ENCODE measurements at regions not wholly inside any gene's neighbourhood (a gene's known extent, or its start where the extent isn't known, plus 50 kb on each side); places are given as distances from the start of the nearest gene placed in this dataset.
A peak's percentile ranks its signal among the peaks of the same experiment; 100 is the strongest.
"Not testable (repeated sequence)": the region's sequence is repeated elsewhere in the genome, so short reads cannot be mapped to it uniquely, and the experiment has no call there.

- Histone ChIP-seq H3K27ac (no peak overlapping the region), H3K27me3 (replicated peaks; ENCODE audit: insufficient read depth) (no peaks in the 10 kb centered on the region), H3K36me3 (no peaks in the 10 kb centered on the region), H3K9me3 (no peaks in the 10 kb centered on the region), H3K4me1 (replicated peaks) (no peaks in the 10 kb centered on the region), H3K4me3 (no peak overlapping the region)
- DNase-seq (ENCODE audit: low spot score), result peak; percentile 71
- intact Hi-C loops (cut with DNase I), result no loop called here
- WGBS, result 23% methylated on average over 3 of the region's 3 CpGs
- TF ChIP-seq POLR2AphosphoS5 (IDR thresholded peaks at IDR 0.05) (peak; percentile 35), POLR2A (IDR thresholded peaks at IDR 0.05) (no peak)
Observed at GRCh38 chr20:55135923-55136322, 660.5 kb downstream of the DOK5 start.

- Histone ChIP-seq H3K27me3 (replicated peaks; ENCODE audit: insufficient read depth) (no peaks in the 10 kb centered on the region), H3K36me3 (no peaks in the 10 kb centered on the region), H3K4me3 (no peak overlapping the region), H3K9me3 (no peaks in the 10 kb centered on the region), H3K27ac (no peak overlapping the region), H3K4me1 (replicated peaks) (no peaks in the 10 kb centered on the region)
- DNase-seq (ENCODE audit: low spot score), result no peak
- no peak for TF ChIP-seq POLR2A (IDR thresholded peaks at IDR 0.05)
- TF ChIP-seq CTCF (IDR thresholded peaks at IDR 0.05), result no peak
- TF ChIP-seq POLR2AphosphoS5 (IDR thresholded peaks at IDR 0.05), result no peak
- intact Hi-C loops (cut with DNase I), result no loop called here
- 86% methylated on average over 7 of the region's 7 CpGs for WGBS
Observed at GRCh38 chr20:55132523-55132922, 657.1 kb downstream of the DOK5 start.

GRCh38 chr20:55117577-55117976 is 642.2 kb downstream of the DOK5 start:
- H3K9me3 ChIP-seq; H3K4me1 ChIP-seq (replicated peaks); H3K27me3 ChIP-seq (replicated peaks; ENCODE audit: insufficient read depth); H3K27ac ChIP-seq; H3K4me3 ChIP-seq; H3K36me3 ChIP-seq; intact Hi-C loops (cut with DNase I): not testable (repeated sequence)
- WGBS, result 43% methylated on average over 4 of the region's 4 CpGs
- DNase-seq (ENCODE audit: low spot score), result peak; percentile 23

GRCh38 chr20:55116598-55116997 is 641.2 kb downstream of the DOK5 start:
- DNase-seq (ENCODE audit: low spot score), result no peak
- TF ChIP-seq CTCF (IDR thresholded peaks at IDR 0.05) (no peak), POLR2AphosphoS5 (IDR thresholded peaks at IDR 0.05) (no peak), POLR2A (IDR thresholded peaks at IDR 0.05) (no peak)
- WGBS, result 82% methylated on average over 4 of the region's 4 CpGs
- intact Hi-C loops (cut with DNase I), result no loop called here
- H3K9me3 ChIP-seq, result no peaks in the 10 kb centered on the region
- no peak overlapping the region for H3K4me3 ChIP-seq
- H3K27ac ChIP-seq, result no peak overlapping the region
- H3K4me1 ChIP-seq (replicated peaks), result no peaks in the 10 kb centered on the region
- H3K27me3 ChIP-seq (replicated peaks; ENCODE audit: insufficient read depth), result no peaks in the 10 kb centered on the region
- H3K36me3 ChIP-seq, result no peaks in the 10 kb centered on the region

GRCh38 chr20:55103188-55103587 is 627.8 kb downstream of the DOK5 start:
- DNase-seq (ENCODE audit: low spot score), result no peak
- Histone ChIP-seq H3K36me3 (no peaks in the 10 kb centered on the region), H3K4me1 (replicated peaks) (no peaks in the 10 kb centered on the region), H3K27ac (no peak overlapping the region), H3K27me3 (replicated peaks; ENCODE audit: insufficient read depth) (no peaks in the 10 kb centered on the region), H3K9me3 (no peaks in the 10 kb centered on the region), H3K4me3 (no peak overlapping the region)
- TF ChIP-seq CTCF (IDR thresholded peaks at IDR 0.05) (no peak), POLR2A (IDR thresholded peaks at IDR 0.05) (no peak), POLR2AphosphoS5 (IDR thresholded peaks at IDR 0.05) (no peak)
- 39% methylated on average over 2 of the region's 2 CpGs for WGBS
- intact Hi-C loops (cut with DNase I), result no loop called here

- H3K4me3 ChIP-seq, result no peak overlapping the region
- H3K36me3 ChIP-seq, result no peaks in the 10 kb centered on the region
- no peak overlapping the region for H3K27ac ChIP-seq
- no peaks in the 10 kb centered on the region for H3K27me3 ChIP-seq (replicated peaks; ENCODE audit: insufficient read depth)
- TF ChIP-seq POLR2AphosphoS5 (IDR thresholded peaks at IDR 0.05), result no peak
- no peak for TF ChIP-seq CTCF (IDR thresholded peaks at IDR 0.05)
- no peak for TF ChIP-seq POLR2A (IDR thresholded peaks at IDR 0.05)
- WGBS, result 93% methylated on average over 2 of the region's 2 CpGs
- no peak for DNase-seq (ENCODE audit: low spot score)
- H3K9me3 ChIP-seq, result no peaks in the 10 kb centered on the region
- H3K4me1 ChIP-seq (replicated peaks), result no peaks in the 10 kb centered on the region
- intact Hi-C loops (cut with DNase I), result no loop called here
Observed at GRCh38 chr20:55099251-55099650, 623.9 kb downstream of the DOK5 start.

Measured in prostate gland (tissue), 2 donors.